Transverse colon (tissue), 4 donors: ENCODE measurements at regions not wholly inside any gene's neighbourhood (a gene's known extent, or its start where the extent isn't known, plus 50 kb on each side); places are given as distances from the start of the nearest gene placed in this dataset.

ENCODE experiments used
- DNase-seq: peaks from one replicate; pipeline ENCODE4 v3.0.0-alpha.2; 2019
- H3K27ac ChIP-seq, 4 donors: fragments of 200-600 bp; sonication (generic); 2 replicates each; pipeline ENCODE4 v1.5.1; 2016 to 2018; ENCODE audit warnings: inconsistent platforms in 4 of 4
- H3K27me3 ChIP-seq: fragments of 200-600 bp; sonication (generic); 2 replicates; pipeline ENCODE4 v1.5.1; 2017; ENCODE audit warnings: inconsistent platforms
- H3K36me3 ChIP-seq, 4 donors: fragments of 200-600 bp; sonication (generic); 2 replicates each; pipeline ENCODE4 v1.5.1; 2017 to 2019; ENCODE audit warnings: inconsistent platforms in 4 of 4
- H3K4me1 ChIP-seq, 4 donors: fragments of 200-600 bp; sonication (generic); 2 replicates each; pipeline ENCODE4 v1.5.1; 2017 to 2020; ENCODE audit warnings: inconsistent platforms in 4 of 4
- H3K4me3 ChIP-seq, 4 donors: fragments of 200-600 bp; sonication (generic); 1 replicate in 1 of 4; 2 replicates in 3 of 4; pipeline versions ENCODE4 v1.5.1 to v1.6.1; 2017 to 2019; ENCODE audit warnings: inconsistent platforms in 4 of 4
- H3K9me3 ChIP-seq, 2 donors: fragments of 200-600 bp; sonication (generic); 2 replicates each; pipeline ENCODE4 v1.5.1; 2017 to 2019; ENCODE audit warnings: inconsistent platforms in 2 of 2
- CTCF ChIP-seq, 5 experiments: fragments of 200-600 bp in 3 of 5; fragments of 450-650 bp in 2 of 5; sonication (generic) in 3 of 5; IDR thresholded peaks; 1 replicate in 2 of 5; 2 replicates in 3 of 5; pipeline ENCODE4 v1.5.1; 2016 to 2017; ENCODE audit warnings: antibody characterized with exemption in 5 of 5, inconsistent platforms in 3 of 5, mild to moderate bottlenecking in 2 of 5, moderate library complexity in 1 of 5
- EP300 ChIP-seq: sonication (generic); formaldehyde crosslinking; IDR thresholded peaks from one replicate; pipeline ENCODE4 v1.6.1; 2017; ENCODE audit warnings: antibody characterized with exemption, low read depth
- POLR2A ChIP-seq: fragments of 450-650 bp; IDR thresholded peaks from one replicate; pipeline ENCODE4 v1.6.1; 2016; ENCODE audit warnings: antibody characterized with exemption, mild to moderate bottlenecking, moderate library complexity
- POLR2AphosphoS5 ChIP-seq, 3 donors: sonication (generic); formaldehyde crosslinking; IDR thresholded peaks; one replicate each; pipeline ENCODE4 v1.6.1; 2016; ENCODE audit warnings: antibody characterized with exemption in 3 of 3
- whole genome bisulfite sequencing, 2 donors: methylation state at CpG; one replicate each; pipeline ENCODE4 v1.1.5; 2018; ENCODE audit warnings: low coverage in 1 of 2; 5-methylcytosine and 5-hydroxymethylcytosine counted together
- in situ Hi-C, 4 donors: fragments of 200-750 bp; cut with MboI; loops; one replicate each; pipeline versions ENCODE4 v1.15.0 to v1.15.1; 2017; ENCODE audit warnings: low sequenced_read_pairs in 3 of 4, low pct_ligation_motif_present in 1 of 4, low pct_unique_long_range_greater_than_20kb in 1 of 4
- intact Hi-C: fragments of 100-400 bp; cut with DNase I; formaldehyde crosslinking; loops from one replicate; pipeline ENCODE4 v1.15.1; 2023; ENCODE audit warnings: low total_unique reads

- H3K36me3 ChIP-seq = no peaks in the 10 kb centered on the region
- H3K4me3 ChIP-seq = no peak overlapping the region
- TF ChIP-seq EP300 (no peak), POLR2A (no peak), POLR2AphosphoS5 (IDR thresholded peaks at IDR 0.05) (no peak), CTCF (IDR thresholded peaks at IDR 0.05) (no peak)
- H3K9me3 ChIP-seq = no peaks in the 10 kb centered on the region
- no peaks in the 10 kb centered on the region for H3K27me3 ChIP-seq
- no peak overlapping the region for H3K27ac ChIP-seq
- DNase-seq = no peak
- H3K4me1 ChIP-seq = no peaks in the 10 kb centered on the region
- in situ Hi-C loops = no loop called here
- intact Hi-C loops = no loop called here
- WGBS, 2 donors = 71 to 88% methylated on average over 1 to 2 of the region's 2 CpGs
Measured at GRCh38 chr5:124626053-124626452, 120.4 kb downstream of the ZNF608 start.

GRCh38 chr5:124623265-124623664 lies 123.2 kb downstream of the ZNF608 start:
- no peaks in the 10 kb centered on the region for H3K4me1 ChIP-seq
- no peak overlapping the region for H3K27ac ChIP-seq
- in situ Hi-C loops = no loop called here
- TF ChIP-seq CTCF (IDR thresholded peaks at IDR 0.05) = no peak
- no peak for TF ChIP-seq POLR2A
- no peak for TF ChIP-seq POLR2AphosphoS5 (IDR thresholded peaks at IDR 0.05)
- TF ChIP-seq EP300 = no peak
- no peak for DNase-seq
- 87 to 93% methylated on average over 3 to 5 of the region's 5 CpGs for WGBS, 2 donors
- H3K4me3 ChIP-seq = no peak overlapping the region
- no peaks in the 10 kb centered on the region for H3K36me3 ChIP-seq
- no peaks in the 10 kb centered on the region for H3K27me3 ChIP-seq
- no peaks in the 10 kb centered on the region for H3K9me3 ChIP-seq
- intact Hi-C loops = no loop called here

GRCh38 chr5:124622851-124623250 lies 123.6 kb downstream of the ZNF608 start:
- intact Hi-C loops = no loop called here
- 64 to 71% methylated on average over 3 of the region's 3 CpGs for WGBS, 2 donors

GRCh38 chr5:124621279-124621678 lies 125.2 kb downstream of the ZNF608 start:
- Histone ChIP-seq H3K27me3 (no peaks in the 10 kb centered on the region), H3K27ac (no peak overlapping the region), H3K4me3 (no peak overlapping the region), H3K9me3 (no peaks in the 10 kb centered on the region), H3K4me1 (no peaks in the 10 kb centered on the region), H3K36me3 (no peaks in the 10 kb centered on the region)
- TF ChIP-seq POLR2A = no peak
- TF ChIP-seq CTCF (IDR thresholded peaks at IDR 0.05) = no peak
- no peak for TF ChIP-seq POLR2AphosphoS5 (IDR thresholded peaks at IDR 0.05)
- TF ChIP-seq EP300 = no peak
- no peak for DNase-seq
- intact Hi-C loops = no loop called here
- in situ Hi-C loops = no loop called here
- WGBS, 2 donors = 76 to 82% methylated on average over 5 of the region's 5 CpGs

More at GRCh38 chr5:124622851-124623250, 123.6 kb downstream of the ZNF608 start:
- in situ Hi-C loops = no loop called here
- no peak overlapping the region for H3K4me3 ChIP-seq
- H3K36me3 ChIP-seq = no peaks in the 10 kb centered on the region
- DNase-seq = no peak
- TF ChIP-seq EP300 (no peak), CTCF (IDR thresholded peaks at IDR 0.05) (no peak), POLR2A (no peak)
- no peak overlapping the region for H3K27ac ChIP-seq
- H3K27me3 ChIP-seq = no peaks in the 10 kb centered on the region
- H3K4me1 ChIP-seq = no peaks in the 10 kb centered on the region
- no peaks in the 10 kb centered on the region for H3K9me3 ChIP-seq
